ENCODE measurements at regions not wholly inside any gene's neighbourhood (a gene's known extent, or its start where the extent isn't known, plus 50 kb on each side); places are given as distances from the start of the nearest gene placed in this dataset.

DNA sequence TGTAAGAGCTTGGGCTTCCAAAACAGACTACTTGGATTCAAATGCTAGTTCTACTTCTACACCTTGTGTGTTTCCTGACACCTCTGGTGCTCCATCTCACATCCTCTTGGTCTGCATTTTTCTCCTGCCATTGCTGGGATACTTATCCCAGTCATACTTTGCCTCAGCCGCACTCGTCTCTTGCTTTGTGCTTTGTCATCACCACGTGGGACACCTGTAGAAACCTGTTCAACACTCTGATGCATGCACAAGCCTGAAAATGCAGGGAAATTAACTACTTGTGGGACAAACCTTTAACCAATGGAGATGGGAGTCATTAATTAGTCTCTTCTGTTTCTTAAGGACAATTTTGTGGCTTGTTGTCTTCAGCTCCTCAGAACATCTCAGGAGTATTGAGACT, 94.2 kb upstream of the PHYHIPL start:
- no peak for TF ChIP-seq POLR2AphosphoS5 (IDR thresholded peaks at IDR 0.05; ENCODE audit: low read depth)
- TF ChIP-seq CTCF (conservative IDR thresholded peaks at IDR 0.05; ENCODE audit: low read depth in 2 of 2) = no peak
- TF ChIP-seq EZH2phosphoT487 (IDR thresholded peaks at IDR 0.05; ENCODE audit: unreplicated experiment) = no peak

Measured in GM23338 (cell line).